WTC11 (cell line): ENCODE measurements at regions not wholly inside any gene's neighbourhood (a gene's known extent, or its start where the extent isn't known, plus 50 kb on each side); places are given as distances from the start of the nearest gene placed in this dataset.

Experiments
- CTCF ChIP-seq: fragments of 200-600 bp; IDR thresholded peaks from 2 replicates; pipeline ENCODE4 v1.8.0; 2022; ENCODE audit warnings: antibody characterized with exemption
- KAT7 ChIP-seq: sonication (generic); formaldehyde crosslinking; IDR thresholded peaks from 2 replicates; pipeline ENCODE4 v1.8.1; 2023; ENCODE audit warnings: missing genetic modification reagents, mild to moderate bottlenecking, borderline replicate concordance
- NR3C1 ChIP-seq: sonication (generic); formaldehyde crosslinking; conservative IDR thresholded peaks from 2 replicates; pipeline ENCODE4 v1.8.1; 2023; ENCODE audit warnings: low read depth, mild to moderate bottlenecking, missing genetic modification reagents
- USF1 ChIP-seq: sonication (generic); formaldehyde crosslinking; IDR thresholded peaks from 2 replicates; pipeline ENCODE4 v1.8.0; 2022; ENCODE audit warnings: mild to moderate bottlenecking, missing genetic modification reagents
- ZNF423 ChIP-seq: fragments of 250-450 bp; sonication (Bioruptor Pico); IDR thresholded peaks from 2 replicates; pipeline ENCODE4 v2.1.2; 2022; ENCODE audit warnings: mild to moderate bottlenecking, moderate library complexity

GRCh38 chr7:125491137-125491536 lies 561.5 kb upstream of the POT1 start:
- TF ChIP-seq ZNF423, result no peak
- TF ChIP-seq CTCF, result no peak
- no peak for TF ChIP-seq KAT7 (CRISPR knock-in tag)
- TF ChIP-seq USF1 (CRISPR knock-in tag), result no peak
- TF ChIP-seq NR3C1, result no peak
